Type B pancreatic cell (in vitro differentiated cells): ENCODE measurements at regions not wholly inside any gene's neighbourhood (a gene's known extent, or its start where the extent isn't known, plus 50 kb on each side); places are given as distances from the start of the nearest gene placed in this dataset.

Experiments used
- DNase-seq: peaks from one replicate; pipeline ENCODE4 v3.0.0; 2021; ENCODE audit warnings: mixed read lengths; ENCODE audit not compliant: unreplicated experiment; ENCODE audit errors: extremely low spot score
- H3K27ac Mint-ChIP-seq: 2 replicates; pipeline ENCODE4 v1.8.0; 2021; ENCODE audit warnings: mild to moderate bottlenecking, mixed read lengths
- H3K27me3 Mint-ChIP-seq: 2 replicates; pipeline ENCODE4 v1.8.0; 2021; ENCODE audit warnings: mixed read lengths
- H3K36me3 Mint-ChIP-seq: 2 replicates; pipeline ENCODE4 v1.8.0; 2021; ENCODE audit warnings: mixed read lengths
- H3K4me1 Mint-ChIP-seq: one replicate; pipeline ENCODE4 v1.8.0; 2021; ENCODE audit warnings: mixed read lengths; ENCODE audit not compliant: unreplicated experiment
- H3K4me3 Mint-ChIP-seq: 2 replicates; pipeline ENCODE4 v1.8.0; 2021; ENCODE audit warnings: mild to moderate bottlenecking, mixed read lengths
- H3K9me3 Mint-ChIP-seq: 2 replicates; pipeline ENCODE4 v1.8.0; 2021; ENCODE audit warnings: mixed read lengths
- TF ChIP-seq, protein P1 (sequence below): fragments of 200-600 bp; sonication (generic); conservative IDR thresholded peaks from 2 replicates; pipeline ENCODE4 v1.5.0; 2021; ENCODE audit warnings: antibody characterized with exemption, mild to moderate bottlenecking

DNA sequence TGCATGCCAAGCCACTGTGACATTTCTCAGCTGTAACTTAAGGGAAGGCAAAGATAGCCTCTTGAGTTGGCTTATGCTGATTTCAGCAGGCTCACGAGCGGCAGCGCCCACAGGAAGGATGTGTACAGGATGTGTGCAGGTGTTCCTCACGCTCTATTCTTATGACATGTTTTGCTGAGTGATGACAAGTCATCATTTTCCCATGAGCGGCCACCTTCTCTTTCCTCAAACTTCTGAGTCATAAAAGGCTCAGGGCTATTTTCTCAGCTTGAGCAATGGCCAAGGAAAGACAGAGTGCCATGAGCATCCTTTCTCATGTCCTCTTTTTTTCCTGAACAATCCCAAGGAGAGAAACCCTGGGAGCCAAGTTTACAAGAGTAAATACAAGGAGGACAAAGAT is 365.9 kb downstream of the PLK2 start:
- DNase-seq, result no peak
- TF ChIP-seq, protein P1, sequence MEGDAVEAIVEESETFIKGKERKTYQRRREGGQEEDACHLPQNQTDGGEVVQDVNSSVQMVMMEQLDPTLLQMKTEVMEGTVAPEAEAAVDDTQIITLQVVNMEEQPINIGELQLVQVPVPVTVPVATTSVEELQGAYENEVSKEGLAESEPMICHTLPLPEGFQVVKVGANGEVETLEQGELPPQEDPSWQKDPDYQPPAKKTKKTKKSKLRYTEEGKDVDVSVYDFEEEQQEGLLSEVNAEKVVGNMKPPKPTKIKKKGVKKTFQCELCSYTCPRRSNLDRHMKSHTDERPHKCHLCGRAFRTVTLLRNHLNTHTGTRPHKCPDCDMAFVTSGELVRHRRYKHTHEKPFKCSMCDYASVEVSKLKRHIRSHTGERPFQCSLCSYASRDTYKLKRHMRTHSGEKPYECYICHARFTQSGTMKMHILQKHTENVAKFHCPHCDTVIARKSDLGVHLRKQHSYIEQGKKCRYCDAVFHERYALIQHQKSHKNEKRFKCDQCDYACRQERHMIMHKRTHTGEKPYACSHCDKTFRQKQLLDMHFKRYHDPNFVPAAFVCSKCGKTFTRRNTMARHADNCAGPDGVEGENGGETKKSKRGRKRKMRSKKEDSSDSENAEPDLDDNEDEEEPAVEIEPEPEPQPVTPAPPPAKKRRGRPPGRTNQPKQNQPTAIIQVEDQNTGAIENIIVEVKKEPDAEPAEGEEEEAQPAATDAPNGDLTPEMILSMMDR, result no peak

DNA sequence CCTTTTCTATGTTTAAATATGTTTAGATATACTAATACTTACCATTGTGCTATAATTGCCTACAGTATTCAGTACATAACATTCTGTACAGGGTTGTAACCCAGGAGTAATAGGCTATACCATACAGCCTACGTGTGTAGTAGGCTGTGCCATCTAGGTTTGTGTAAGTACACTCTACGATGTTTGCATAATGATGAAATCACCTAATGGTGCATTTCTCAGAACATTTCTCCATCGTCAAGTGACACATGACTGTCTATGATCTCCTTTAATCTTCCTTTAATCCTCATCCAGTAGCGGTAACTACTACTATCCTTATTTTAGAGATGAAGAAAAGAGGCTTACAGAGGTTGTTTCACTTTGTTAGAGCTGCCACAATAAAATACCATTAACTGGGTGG is 369.2 kb downstream of the PLK2 start:
- H3K9me3 Mint-ChIP-seq, result no peaks in the 10 kb centered on the region
- TF ChIP-seq, protein P1, result no peak
- H3K4me3 Mint-ChIP-seq, result no peak overlapping the region
- H3K27me3 Mint-ChIP-seq, result no peaks in the 10 kb centered on the region
- H3K36me3 Mint-ChIP-seq, result no peaks in the 10 kb centered on the region
- H3K4me1 Mint-ChIP-seq, result peaks cover 14% of the 10 kb centered on the region
- no peak for DNase-seq
- H3K27ac Mint-ChIP-seq, result no peak overlapping the region

More for the DNA sequence above, 365.9 kb downstream of the PLK2 start:
- Mint-ChIP-seq H3K27ac (peak overlapping the region; percentile 31), H3K27me3 (no peaks in the 10 kb centered on the region), H3K4me1 (peaks cover 3% of the 10 kb centered on the region), H3K4me3 (no peak overlapping the region), H3K9me3 (no peaks in the 10 kb centered on the region), H3K36me3 (no peaks in the 10 kb centered on the region)

DNA sequence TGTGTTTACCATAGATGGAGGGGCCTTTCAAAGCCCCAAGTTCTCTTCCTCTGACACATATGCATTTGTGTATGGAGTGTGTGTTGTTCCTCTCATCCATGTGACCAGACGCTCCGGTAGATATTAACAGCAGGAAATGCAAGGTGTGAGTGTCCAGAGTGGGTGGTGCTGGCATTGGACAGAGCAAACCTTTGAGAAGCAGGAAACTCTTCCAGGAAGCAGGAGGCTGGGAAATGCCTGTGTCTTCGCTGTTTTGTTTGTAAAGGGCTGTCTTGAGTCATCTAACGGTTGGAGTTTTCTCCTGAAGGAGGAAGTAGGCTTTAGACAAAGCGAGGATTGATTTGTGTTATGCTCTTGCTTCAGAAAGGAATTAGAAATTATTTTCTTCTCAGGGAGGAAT is 370.9 kb downstream of the PLK2 start:
- TF ChIP-seq, protein P1, result no peak
- no peaks in the 10 kb centered on the region for H3K36me3 Mint-ChIP-seq
- peaks cover 14% of the 10 kb centered on the region for H3K4me1 Mint-ChIP-seq
- DNase-seq, result no peak
- H3K27me3 Mint-ChIP-seq, result no peaks in the 10 kb centered on the region
- H3K4me3 Mint-ChIP-seq, result no peak overlapping the region
- H3K27ac Mint-ChIP-seq, result peak overlapping the region; percentile 30
- H3K9me3 Mint-ChIP-seq, result no peaks in the 10 kb centered on the region

DNA sequence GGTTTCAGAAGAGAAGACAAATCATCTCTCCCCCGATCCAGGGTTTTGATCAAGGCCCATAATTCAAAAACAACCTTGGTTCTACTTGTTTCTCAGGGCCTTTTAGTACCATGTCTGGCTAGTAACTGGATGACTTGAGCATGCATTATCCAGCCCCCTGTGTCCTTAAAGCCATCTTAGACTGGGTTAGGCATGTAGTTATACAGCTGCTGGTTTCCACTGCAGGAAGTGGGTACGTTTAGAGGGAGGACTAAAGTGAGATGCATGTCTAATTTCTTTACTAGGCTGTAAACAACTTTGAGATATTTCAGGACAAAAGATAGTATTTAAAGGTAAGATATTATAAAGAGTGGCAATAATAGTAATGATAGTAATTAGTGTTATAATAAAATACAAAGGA is 372.0 kb downstream of the PLK2 start:
- no peaks in the 10 kb centered on the region for H3K36me3 Mint-ChIP-seq
- H3K4me1 Mint-ChIP-seq, result peaks cover 14% of the 10 kb centered on the region
- no peak for DNase-seq
- H3K9me3 Mint-ChIP-seq, result no peaks in the 10 kb centered on the region
- TF ChIP-seq, protein P1, result no peak
- H3K27me3 Mint-ChIP-seq, result no peaks in the 10 kb centered on the region
- H3K4me3 Mint-ChIP-seq, result no peak overlapping the region
- H3K27ac Mint-ChIP-seq, result no peak overlapping the region

DNA sequence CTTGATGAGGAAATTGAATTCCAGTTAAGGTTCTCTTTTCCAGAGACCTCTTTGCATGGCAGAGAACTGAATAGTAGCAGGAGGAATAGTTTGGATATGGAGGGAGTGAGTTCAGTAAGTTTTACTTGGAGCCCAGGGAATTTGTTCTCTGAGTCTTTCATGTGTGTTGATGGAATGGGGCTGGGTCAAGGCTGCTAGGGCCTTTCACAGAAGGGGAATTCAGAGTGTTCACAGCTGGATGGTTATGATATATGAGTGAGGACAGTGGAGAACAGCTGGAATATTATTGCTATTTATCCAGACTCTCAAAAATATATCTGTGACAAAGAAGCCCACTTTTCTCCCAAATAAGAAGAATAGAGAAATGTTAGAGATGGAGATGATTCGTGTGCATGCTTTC is 372.8 kb downstream of the PLK2 start:
- DNase-seq, result no peak
- peaks cover 6% of the 10 kb centered on the region for H3K36me3 Mint-ChIP-seq
- H3K27ac Mint-ChIP-seq, result no peak overlapping the region
- H3K9me3 Mint-ChIP-seq, result peaks cover 6% of the 10 kb centered on the region
- H3K4me1 Mint-ChIP-seq, result peaks cover 20% of the 10 kb centered on the region
- H3K27me3 Mint-ChIP-seq, result no peaks in the 10 kb centered on the region
- TF ChIP-seq, protein P1, result no peak
- no peak overlapping the region for H3K4me3 Mint-ChIP-seq

DNA sequence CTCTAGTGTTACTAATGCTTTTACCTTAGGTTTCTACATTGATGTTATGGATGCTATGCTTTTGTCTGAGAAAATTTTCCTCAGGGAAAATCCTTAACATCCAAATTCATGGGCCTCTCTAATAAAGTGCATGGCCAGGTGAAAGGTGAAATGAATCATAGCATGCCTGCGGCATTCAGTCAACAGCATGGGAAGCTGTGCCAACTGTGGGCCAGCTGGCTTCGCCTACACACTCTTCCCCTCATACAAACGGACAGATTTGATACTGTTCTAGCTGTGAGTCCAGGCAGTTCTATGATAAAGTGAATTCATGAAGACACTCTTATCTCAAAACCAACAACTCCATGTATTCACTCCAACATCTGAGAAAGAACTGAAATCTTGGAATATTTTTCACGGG is 374.1 kb downstream of the PLK2 start:
- H3K4me1 Mint-ChIP-seq, result peaks cover 30% of the 10 kb centered on the region
- peaks cover 7% of the 10 kb centered on the region for H3K9me3 Mint-ChIP-seq
- TF ChIP-seq, protein P1, result no peak
- H3K36me3 Mint-ChIP-seq, result peaks cover 6% of the 10 kb centered on the region
- no peaks in the 10 kb centered on the region for H3K27me3 Mint-ChIP-seq
- no peak overlapping the region for H3K4me3 Mint-ChIP-seq
- H3K27ac Mint-ChIP-seq, result no peak overlapping the region
- no peak for DNase-seq
